Tibial nerve (tissue), 4 donors: ENCODE measurements at regions not wholly inside any gene's neighbourhood (a gene's known extent, or its start where the extent isn't known, plus 50 kb on each side); places are given as distances from the start of the nearest gene placed in this dataset.

Experiments used
- DNase-seq, 2 donors: peaks; one replicate each; pipeline ENCODE4 v3.0.0-alpha.2; 2019; ENCODE audit warnings: low spot score in 2 of 2
- H3K27ac ChIP-seq, 4 donors: fragments of 200-600 bp; sonication (generic) in 3 of 4; one replicate each; pipeline ENCODE4 v1.5.1; 2017 to 2019; ENCODE audit warnings: mild to moderate bottlenecking in 1 of 4
- H3K27me3 ChIP-seq, 2 donors: fragments of 200-600 bp; sonication (generic) in 1 of 2; one replicate each; pipeline versions ENCODE4 v1.5.1 to v1.6.0; 2017 to 2019
- H3K36me3 ChIP-seq, 3 donors: fragments of 200-600 bp; sonication (generic); one replicate each; pipeline ENCODE4 v1.5.1; 2018 to 2019
- H3K4me1 ChIP-seq, 4 donors: fragments of 200-600 bp; sonication (generic) in 3 of 4; one replicate each; pipeline ENCODE4 v1.5.1; 2017 to 2019
- H3K4me3 ChIP-seq, 4 donors: fragments of 200-600 bp; sonication (generic) in 3 of 4; one replicate each; pipeline ENCODE4 v1.5.1; 2017 to 2019; ENCODE audit warnings: mild to moderate bottlenecking in 1 of 4, moderate library complexity in 1 of 4
- H3K9me3 ChIP-seq, 4 donors: fragments of 200-600 bp; sonication (generic) in 3 of 4; one replicate each; pipeline ENCODE4 v1.5.1; 2017 to 2019
- CTCF ChIP-seq, 5 experiments: fragments of 200-600 bp in 3 of 5; fragments of 450-650 bp in 2 of 5; sonication (generic) in 3 of 5; IDR thresholded peaks; one replicate each; pipeline ENCODE4 v1.5.1; 2016 to 2019; ENCODE audit warnings: antibody characterized with exemption in 5 of 5, mild to moderate bottlenecking in 3 of 5, moderate library complexity in 2 of 5
- EP300 ChIP-seq, 2 donors: sonication (generic); formaldehyde crosslinking; IDR thresholded peaks; one replicate each; pipeline ENCODE4 v1.6.1; 2017; ENCODE audit warnings: antibody characterized with exemption in 2 of 2, mild to moderate bottlenecking in 1 of 2
- POLR2A ChIP-seq, 2 donors: fragments of 450-650 bp; IDR thresholded peaks; one replicate each; pipeline ENCODE4 v1.6.1; 2017; ENCODE audit warnings: antibody characterized with exemption in 2 of 2, mild to moderate bottlenecking in 2 of 2, moderate library complexity in 2 of 2
- WGBS, 2 donors: methylation state at CpG; one replicate each; pipeline ENCODE4 v1.1.5; 2018; 5-methylcytosine and 5-hydroxymethylcytosine counted together

GRCh38 chr12:114740448-114740847 is 56.5 kb upstream of the TBX3 start:
- H3K36me3 ChIP-seq, result no peaks in the 10 kb centered on the region
- H3K27me3 ChIP-seq, result peaks cover 0 to 15% of the 10 kb centered on the region in 2 donors
- no peak overlapping the region for H3K27ac ChIP-seq
- DNase-seq, result no peak
- peaks cover 0 to 2% (median 0%) of the 10 kb centered on the region in 4 donors for H3K9me3 ChIP-seq
- TF ChIP-seq CTCF (IDR thresholded peaks at IDR 0.05) (no peak), EP300 (IDR thresholded peaks at IDR 0.05) (no peak), POLR2A (IDR thresholded peaks at IDR 0.05) (no peak)
- peaks cover 0 to 7% (median 0%) of the 10 kb centered on the region in 4 donors for H3K4me1 ChIP-seq
- 89 to 93% methylated on average over 7 of the region's 7 CpGs for WGBS, 2 donors
- H3K4me3 ChIP-seq, result no peak overlapping the region

GRCh38 chr12:114738460-114739184 is 54.6 kb upstream of the TBX3 start:
- H3K27ac ChIP-seq, result no peak overlapping the region
- no peak overlapping the region for H3K4me3 ChIP-seq
- H3K27me3 ChIP-seq, result peaks cover 0 to 31% of the 10 kb centered on the region in 2 donors
- no peak for TF ChIP-seq CTCF (IDR thresholded peaks at IDR 0.05)
- no peak for TF ChIP-seq EP300 (IDR thresholded peaks at IDR 0.05)
- no peak for TF ChIP-seq POLR2A (IDR thresholded peaks at IDR 0.05)
- 68 to 75% methylated on average over 9 of the region's 9 CpGs for WGBS, 2 donors
- peaks cover 0 to 7% (median 0%) of the 10 kb centered on the region in 4 donors for H3K4me1 ChIP-seq
- DNase-seq, result no peak
- H3K36me3 ChIP-seq, result no peaks in the 10 kb centered on the region
- H3K9me3 ChIP-seq, result peaks cover 0 to 2% (median 0%) of the 10 kb centered on the region in 4 donors

GRCh38 chr12:114735680-114736374 is 51.9 kb upstream of the TBX3 start:
- H3K27me3 ChIP-seq, result peaks cover 0 to 31% of the 10 kb centered on the region in 2 donors
- TF ChIP-seq EP300 (IDR thresholded peaks at IDR 0.05), result no peak
- no peak for TF ChIP-seq POLR2A (IDR thresholded peaks at IDR 0.05)
- TF ChIP-seq CTCF (IDR thresholded peaks at IDR 0.05), result no peak
- H3K4me3 ChIP-seq, result no peak overlapping the region
- H3K4me1 ChIP-seq, result peaks cover 0 to 7% (median 0%) of the 10 kb centered on the region in 4 donors
- H3K9me3 ChIP-seq, result no peaks in the 10 kb centered on the region
- no peak for DNase-seq
- 27 to 41% methylated on average over 43 of the region's 43 CpGs for WGBS, 2 donors
- H3K27ac ChIP-seq, result no peak overlapping the region
- no peaks in the 10 kb centered on the region for H3K36me3 ChIP-seq

GRCh38 chr12:114735011-114735410 is 51.0 kb upstream of the TBX3 start:
- Histone ChIP-seq H3K4me3 (no peak overlapping the region), H3K4me1 (peaks cover 0 to 7% (median 0%) of the 10 kb centered on the region in 4 donors), H3K9me3 (no peaks in the 10 kb centered on the region), H3K36me3 (no peaks in the 10 kb centered on the region), H3K27ac (no peak overlapping the region), H3K27me3 (peaks cover 0 to 31% of the 10 kb centered on the region in 2 donors)
- TF ChIP-seq POLR2A (IDR thresholded peaks at IDR 0.05) (no peak), EP300 (IDR thresholded peaks at IDR 0.05) (no peak), CTCF (IDR thresholded peaks at IDR 0.05) (no peak)
- WGBS, 2 donors, result 59 to 60% methylated on average over 12 of the region's 12 CpGs
- no peak for DNase-seq

GRCh38 chr12:114733919-114734318 is 49.9 kb upstream of the TBX3 start:
- no peak for TF ChIP-seq CTCF (IDR thresholded peaks at IDR 0.05)
- no peak for TF ChIP-seq EP300 (IDR thresholded peaks at IDR 0.05)
- no peak for TF ChIP-seq POLR2A (IDR thresholded peaks at IDR 0.05)
- Histone ChIP-seq H3K27ac (no peak overlapping the region), H3K36me3 (no peaks in the 10 kb centered on the region), H3K27me3 (peaks cover 0 to 31% of the 10 kb centered on the region in 2 donors), H3K9me3 (no peaks in the 10 kb centered on the region), H3K4me1 (peaks cover 0 to 7% (median 0%) of the 10 kb centered on the region in 4 donors), H3K4me3 (no peak overlapping the region)
- WGBS, 2 donors, result 80 to 87% methylated on average over 9 of the region's 9 CpGs
- no peak for DNase-seq
